Parathyroid adenoma (tissue), 2 donors: ENCODE measurements at regions not wholly inside any gene's neighbourhood (a gene's known extent, or its start where the extent isn't known, plus 50 kb on each side); places are given as distances from the start of the nearest gene placed in this dataset.

ENCODE experiments used
- H2AFZ ChIP-seq: fragments of 300-600 bp; sonication (generic); one replicate; pipeline ENCODE4 v1.7.0; 2017; ENCODE audit warnings: antibody characterized with exemption, mild to moderate bottlenecking
- H3K27ac ChIP-seq: fragments of 300-600 bp; sonication (generic); one replicate; pipeline ENCODE4 v1.7.0; 2017
- H3K27me3 ChIP-seq: fragments of 300-600 bp; sonication (generic); one replicate; pipeline ENCODE4 v1.7.0; 2017; ENCODE audit warnings: low read length; ENCODE audit not compliant: control insufficient read depth, insufficient read depth
- H3K36me3 ChIP-seq: fragments of 300-600 bp; sonication (generic); one replicate; pipeline ENCODE4 v1.7.0; 2017; ENCODE audit warnings: low read length; ENCODE audit not compliant: control insufficient read depth, insufficient read depth
- H3K4me1 ChIP-seq: fragments of 300-600 bp; sonication (generic); one replicate; pipeline ENCODE4 v1.7.0; 2017; ENCODE audit warnings: control low read depth
- H3K4me2 ChIP-seq: fragments of 300-600 bp; sonication (generic); one replicate; pipeline ENCODE4 v1.7.0; 2017; ENCODE audit warnings: low read length
- H3K4me3 ChIP-seq: fragments of 300-600 bp; sonication (generic); one replicate; pipeline ENCODE4 v1.7.0; 2017; ENCODE audit warnings: low read depth, low read length
- H3K79me2 ChIP-seq: fragments of 300-600 bp; sonication (generic); one replicate; pipeline ENCODE4 v1.7.0; 2017; ENCODE audit warnings: control low read depth
- H3K9ac ChIP-seq: fragments of 300-600 bp; sonication (generic); one replicate; pipeline ENCODE4 v1.7.0; 2017; ENCODE audit warnings: mild to moderate bottlenecking
- H3K9me3 ChIP-seq: fragments of 300-600 bp; sonication (generic); one replicate; pipeline ENCODE4 v1.7.0; 2017; ENCODE audit warnings: low read length; ENCODE audit not compliant: control insufficient read depth
- CTCF ChIP-seq: fragments of 300-600 bp; sonication (generic); IDR thresholded peaks from one replicate; pipeline ENCODE4 v1.7.0; 2017; ENCODE audit warnings: antibody characterized with exemption, mild to moderate bottlenecking
- donor health status: primary hyperparathyroidism.

GRCh38 chr6:22437665-22438064, 131.7 kb upstream of the HDGFL1 start:
- Histone ChIP-seq H2AFZ (no peak overlapping the region), H3K9ac (no peak overlapping the region), H3K27me3 (no peaks in the 10 kb centered on the region), H3K36me3 (no peaks in the 10 kb centered on the region), H3K4me3 (no peak overlapping the region), H3K9me3 (no peaks in the 10 kb centered on the region), H3K4me2 (no peak overlapping the region), H3K27ac (no peak overlapping the region), H3K79me2 (no peaks in the 10 kb centered on the region), H3K4me1 (no peaks in the 10 kb centered on the region)
- no peak for TF ChIP-seq CTCF

- TF ChIP-seq CTCF: no peak
- H2AFZ ChIP-seq: no peak overlapping the region
- H3K27me3 ChIP-seq: no peaks in the 10 kb centered on the region
- H3K27ac ChIP-seq: no peak overlapping the region
- no peak overlapping the region for H3K4me2 ChIP-seq
- H3K9ac ChIP-seq: no peak overlapping the region
- no peaks in the 10 kb centered on the region for H3K36me3 ChIP-seq
- no peak overlapping the region for H3K4me3 ChIP-seq
- no peaks in the 10 kb centered on the region for H3K79me2 ChIP-seq
- no peaks in the 10 kb centered on the region for H3K9me3 ChIP-seq
- peaks cover 5% of the 10 kb centered on the region for H3K4me1 ChIP-seq
Measured at GRCh38 chr6:22442826-22443225, 126.5 kb upstream of the HDGFL1 start.

GRCh38 chr6:22444330-22444729, 125.0 kb upstream of the HDGFL1 start:
- Histone ChIP-seq H3K4me3 (no peak overlapping the region), H2AFZ (no peak overlapping the region), H3K4me2 (no peak overlapping the region), H3K36me3 (no peaks in the 10 kb centered on the region), H3K27me3 (no peaks in the 10 kb centered on the region), H3K9me3 (no peaks in the 10 kb centered on the region), H3K79me2 (no peaks in the 10 kb centered on the region), H3K4me1 (peaks cover 5% of the 10 kb centered on the region), H3K27ac (no peak overlapping the region), H3K9ac (no peak overlapping the region)
- TF ChIP-seq CTCF: no peak

- no peak overlapping the region for H3K4me2 ChIP-seq
- H3K27ac ChIP-seq: no peak overlapping the region
- no peak overlapping the region for H3K9ac ChIP-seq
- no peaks in the 10 kb centered on the region for H3K9me3 ChIP-seq
- H3K79me2 ChIP-seq: no peaks in the 10 kb centered on the region
- H2AFZ ChIP-seq: no peak overlapping the region
- H3K27me3 ChIP-seq: no peaks in the 10 kb centered on the region
- no peaks in the 10 kb centered on the region for H3K36me3 ChIP-seq
- TF ChIP-seq CTCF: no peak
- no peak overlapping the region for H3K4me3 ChIP-seq
- peaks cover 5% of the 10 kb centered on the region for H3K4me1 ChIP-seq
Measured at GRCh38 chr6:22445946-22446345, 123.4 kb upstream of the HDGFL1 start.
